ENCODE measurements at regions not wholly inside any gene's neighbourhood (a gene's known extent, or its start where the extent isn't known, plus 50 kb on each side); places are given as distances from the start of the nearest gene placed in this dataset.

DNA sequence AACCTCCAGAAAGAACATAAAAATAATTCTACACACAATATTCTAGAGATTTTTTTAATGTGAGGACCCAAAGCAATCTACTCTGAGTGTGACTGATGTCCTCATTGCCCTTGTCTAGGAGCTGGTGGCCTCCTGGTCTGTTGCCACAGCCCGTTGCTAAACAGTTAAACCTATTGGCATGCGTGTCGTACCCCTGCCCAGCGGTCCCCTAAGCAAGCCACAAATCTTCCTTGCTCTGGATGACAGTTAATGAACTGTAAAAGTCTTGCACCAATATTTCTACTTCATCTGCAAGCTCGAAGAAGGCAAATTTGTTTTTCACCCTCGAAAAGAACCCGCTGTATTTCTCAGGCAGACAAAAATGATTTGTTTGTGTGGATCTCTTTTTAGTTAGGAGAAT lies 489.1 kb upstream of the MEX3C start:
- no peaks in the 10 kb centered on the region for H4K20me1 ChIP-seq (replicated peaks; ENCODE audit: control insufficient read depth, insufficient read depth, low read length)
- H3K4me3 ChIP-seq = no peak overlapping the region
- 2% methylated on average over 7 of the region's 7 CpGs for WGBS (ENCODE audit: insufficient coverage, low coverage, missing lambda C conversion rate)
- DNase-seq (ENCODE audit: extremely low read depth in 1 of 4, low spot score in 3 of 4) = no peak
- TF ChIP-seq, protein P1, sequence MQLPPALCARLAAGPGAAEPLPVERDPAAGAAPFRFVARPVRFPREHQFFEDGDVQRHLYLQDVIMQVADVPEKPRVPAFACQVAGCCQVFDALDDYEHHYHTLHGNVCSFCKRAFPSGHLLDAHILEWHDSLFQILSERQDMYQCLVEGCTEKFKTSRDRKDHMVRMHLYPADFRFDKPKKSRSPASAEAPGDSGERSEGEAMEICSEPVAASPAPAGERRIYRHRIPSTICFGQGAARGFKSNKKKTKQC (CRISPR knock-in tag; IDR thresholded peaks at IDR 0.05) = no peak
- TF ChIP-seq MAFF (IDR thresholded peaks at IDR 0.05; ENCODE audit: low read length) (no peak), ZNF407 (IDR thresholded peaks at IDR 0.05; ENCODE audit: low read depth) (no peak), SRSF3 (IDR thresholded peaks at IDR 0.05; ENCODE audit: insufficient read depth, low read length) (no peak), SRSF9 (IDR thresholded peaks at IDR 0.05; ENCODE audit: borderline replicate concordance, low read depth, low read length) (no peak)
- H3K4me1 ChIP-seq (replicated peaks in 1 of 2; ENCODE audit: control insufficient read depth in 2 of 2, insufficient read depth in 2 of 2, low read length in 2 of 2) = no peaks in the 10 kb centered on the region
- ChIA-PET POLR2A (no interaction called here), CTCF (ENCODE audit: low intra/inter-chr PET ratio) (no interaction called here)
- H3K27me3 ChIP-seq (ENCODE audit: control insufficient read depth in 2 of 2, insufficient read depth in 2 of 2, low read length in 2 of 2) = no peaks in the 10 kb centered on the region
- ATAC-seq = no peak
- no peak overlapping the region for H3K9ac ChIP-seq (ENCODE audit: insufficient read depth in 1 of 2, low read depth in 2 of 2, low read length in 2 of 2)
- no peaks in the 10 kb centered on the region for H3K36me3 ChIP-seq (ENCODE audit: control insufficient read depth, insufficient read depth, low read length)
- H3K9me3 ChIP-seq (replicated peaks; ENCODE audit: control insufficient read depth, insufficient read depth, low read depth, low read length) = no peaks in the 10 kb centered on the region
- intact Hi-C loops (cut with micrococcal nuclease) = no loop called here
- H3K4me2 ChIP-seq (ENCODE audit: insufficient read depth, low read length) = no peak overlapping the region
- no peaks in the 10 kb centered on the region for H3K79me2 ChIP-seq (ENCODE audit: control insufficient read depth, insufficient read depth, low read length)
- no TSS peak for BruUV-seq (replicated peaks)
- H2AFZ ChIP-seq (ENCODE audit: low read depth, low read length) = no peak overlapping the region
- in situ Hi-C loops (cut with MboI) = no loop called here
- no peak for FAIRE-seq
- H3K9me1 ChIP-seq (ENCODE audit: control insufficient read depth, insufficient read depth, low read length) = no peaks in the 10 kb centered on the region
- no peak overlapping the region for H3K27ac ChIP-seq (ENCODE audit: extremely low read depth, low read depth, low read length)

All from K562 (cell line).